PFSK-1 (cell line): ENCODE measurements at regions not wholly inside any gene's neighbourhood (a gene's known extent, or its start where the extent isn't known, plus 50 kb on each side); places are given as distances from the start of the nearest gene placed in this dataset.

ENCODE experiments used
- FOXP2 ChIP-seq: optimal IDR thresholded peaks from 2 replicates; pipeline ENCODE3; 2011; ENCODE audit warnings: borderline replicate concordance, control low read depth, inconsistent platforms; ENCODE audit not compliant: insufficient read depth; ENCODE audit errors: extremely low read length, extremely low read depth
- POLR2AphosphoS5 ChIP-seq: IDR thresholded peaks from 2 replicates; pipeline ENCODE4 v1.6.1; 2012; ENCODE audit warnings: low read depth, mild to moderate bottlenecking, control low read depth, low read length, moderate library complexity
- SIN3A ChIP-seq: IDR thresholded peaks from 2 replicates; pipeline ENCODE4 v1.6.1; 2012; ENCODE audit warnings: mild to moderate bottlenecking, low read length, moderate library complexity, borderline replicate concordance; ENCODE audit not compliant: insufficient read depth
- TAF1 ChIP-seq: IDR thresholded peaks from 2 replicates; pipeline ENCODE4 v1.6.1; 2012; ENCODE audit warnings: low read length, control low read depth, borderline replicate concordance; ENCODE audit not compliant: insufficient read depth
- TF ChIP-seq, protein P1 (sequence below), 2 experiments: IDR thresholded peaks; 2 replicates each; pipeline versions ENCODE4 v1.6.1 to v1.8.0; 2011 to 2012; ENCODE audit warnings: low read depth in 2 of 2, low read length in 2 of 2, control low read depth in 1 of 2, inconsistent platforms in 1 of 2, mild to moderate bottlenecking in 1 of 2, moderate library complexity in 1 of 2; ENCODE audit not compliant: insufficient read depth in 1 of 2

DNA sequence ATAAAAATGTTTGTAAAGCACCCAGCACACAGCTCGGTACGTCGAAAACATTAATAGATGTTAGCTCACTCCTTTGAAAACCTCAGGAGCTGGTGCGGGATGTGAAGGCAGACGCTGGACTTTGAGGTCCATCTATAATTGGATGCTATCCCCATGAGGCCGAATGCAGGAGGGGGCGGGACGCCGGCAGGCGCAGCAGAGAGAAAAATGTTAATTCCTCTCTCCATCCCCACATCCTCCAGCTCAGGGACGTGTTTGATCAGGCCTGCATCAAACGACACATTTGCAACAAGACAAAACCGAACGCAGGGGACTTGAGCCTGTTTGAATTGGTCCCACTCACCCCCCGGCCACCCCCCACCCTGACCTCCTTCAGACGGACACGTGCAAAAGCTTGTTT is 231.0 kb downstream of the RBM19 start:
- no peak for TF ChIP-seq TAF1
- TF ChIP-seq SIN3A = no peak
- no peak for TF ChIP-seq POLR2AphosphoS5

DNA sequence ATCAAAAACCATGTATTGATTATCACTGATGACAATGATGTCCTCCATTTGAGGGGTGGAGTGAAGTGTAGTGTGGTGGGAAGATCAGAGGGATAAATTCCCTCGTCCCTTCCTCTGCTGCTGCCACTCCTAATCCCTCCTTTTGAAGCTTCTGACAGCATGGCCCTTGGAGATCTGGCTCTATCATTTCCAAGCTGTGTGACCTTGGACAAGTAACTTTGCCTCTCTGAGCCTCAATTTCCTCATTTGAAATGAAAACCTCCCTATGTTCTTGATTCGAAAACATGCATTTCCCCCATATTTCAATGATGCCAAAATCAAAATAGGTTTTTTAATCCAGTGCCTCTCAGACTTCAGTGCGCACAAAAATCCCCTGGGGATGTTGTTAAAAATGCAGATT is 231.6 kb downstream of the RBM19 start:
- TF ChIP-seq, protein P1, sequence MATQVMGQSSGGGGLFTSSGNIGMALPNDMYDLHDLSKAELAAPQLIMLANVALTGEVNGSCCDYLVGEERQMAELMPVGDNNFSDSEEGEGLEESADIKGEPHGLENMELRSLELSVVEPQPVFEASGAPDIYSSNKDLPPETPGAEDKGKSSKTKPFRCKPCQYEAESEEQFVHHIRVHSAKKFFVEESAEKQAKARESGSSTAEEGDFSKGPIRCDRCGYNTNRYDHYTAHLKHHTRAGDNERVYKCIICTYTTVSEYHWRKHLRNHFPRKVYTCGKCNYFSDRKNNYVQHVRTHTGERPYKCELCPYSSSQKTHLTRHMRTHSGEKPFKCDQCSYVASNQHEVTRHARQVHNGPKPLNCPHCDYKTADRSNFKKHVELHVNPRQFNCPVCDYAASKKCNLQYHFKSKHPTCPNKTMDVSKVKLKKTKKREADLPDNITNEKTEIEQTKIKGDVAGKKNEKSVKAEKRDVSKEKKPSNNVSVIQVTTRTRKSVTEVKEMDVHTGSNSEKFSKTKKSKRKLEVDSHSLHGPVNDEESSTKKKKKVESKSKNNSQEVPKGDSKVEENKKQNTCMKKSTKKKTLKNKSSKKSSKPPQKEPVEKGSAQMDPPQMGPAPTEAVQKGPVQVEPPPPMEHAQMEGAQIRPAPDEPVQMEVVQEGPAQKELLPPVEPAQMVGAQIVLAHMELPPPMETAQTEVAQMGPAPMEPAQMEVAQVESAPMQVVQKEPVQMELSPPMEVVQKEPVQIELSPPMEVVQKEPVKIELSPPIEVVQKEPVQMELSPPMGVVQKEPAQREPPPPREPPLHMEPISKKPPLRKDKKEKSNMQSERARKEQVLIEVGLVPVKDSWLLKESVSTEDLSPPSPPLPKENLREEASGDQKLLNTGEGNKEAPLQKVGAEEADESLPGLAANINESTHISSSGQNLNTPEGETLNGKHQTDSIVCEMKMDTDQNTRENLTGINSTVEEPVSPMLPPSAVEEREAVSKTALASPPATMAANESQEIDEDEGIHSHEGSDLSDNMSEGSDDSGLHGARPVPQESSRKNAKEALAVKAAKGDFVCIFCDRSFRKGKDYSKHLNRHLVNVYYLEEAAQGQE (IDR thresholded peaks at IDR 0.05; ENCODE audit: insufficient read depth in 1 of 2, low read depth in 2 of 2, low read length in 2 of 2) = no peak
- TF ChIP-seq SIN3A = no peak
- no peak for TF ChIP-seq POLR2AphosphoS5
- no peak for TF ChIP-seq FOXP2
- TF ChIP-seq TAF1 = no peak

DNA sequence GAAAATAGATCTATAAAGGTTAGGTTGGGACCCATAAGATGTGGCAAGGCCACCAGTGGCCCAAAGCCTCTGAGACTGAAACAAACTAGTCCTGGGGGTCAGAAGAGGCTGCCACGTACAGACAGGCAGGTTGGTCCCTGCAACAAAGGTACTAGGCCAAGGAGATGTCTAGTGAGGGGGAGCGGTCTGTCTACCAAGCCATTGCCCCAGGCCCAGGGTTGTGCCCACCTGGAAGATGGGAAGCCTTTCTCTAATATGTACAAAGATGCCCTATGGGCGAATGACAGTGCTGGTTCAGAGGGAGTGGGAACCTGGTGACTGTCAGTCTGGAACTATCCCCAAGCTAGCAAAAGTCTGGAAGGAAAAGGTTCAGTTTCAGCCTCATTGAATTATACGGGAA is 233.2 kb downstream of the RBM19 start:
- TF ChIP-seq TAF1 (no peak), POLR2AphosphoS5 (no peak), SIN3A (no peak), FOXP2 (no peak)
- TF ChIP-seq, protein P1 (IDR thresholded peaks at IDR 0.05; ENCODE audit: insufficient read depth in 1 of 2, low read depth in 2 of 2, low read length in 2 of 2) = no peak

DNA sequence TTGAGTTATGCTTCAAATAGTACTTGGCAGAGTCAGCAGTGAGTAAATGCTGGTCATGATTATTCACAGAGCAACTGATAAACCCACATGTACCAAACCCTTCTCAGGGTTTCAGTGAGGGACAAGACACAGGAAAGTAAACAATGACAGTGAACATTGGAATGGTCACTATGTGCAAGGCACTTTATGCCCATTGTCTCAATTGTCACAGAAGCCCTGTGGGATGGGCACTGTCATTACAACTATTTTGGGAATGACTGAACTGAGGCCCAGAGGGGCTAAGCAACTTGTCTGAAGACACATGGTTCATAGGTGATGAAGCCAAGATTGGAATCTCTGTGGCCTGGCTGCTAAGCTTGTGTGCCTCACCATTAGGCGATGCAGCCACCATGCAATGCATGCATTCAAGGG is 238.5 kb downstream of the RBM19 start:
- no peak for TF ChIP-seq TAF1
- no peak for TF ChIP-seq FOXP2
- TF ChIP-seq, protein P1 (IDR thresholded peaks at IDR 0.05; ENCODE audit: insufficient read depth in 1 of 2, low read depth in 2 of 2, low read length in 2 of 2) = no peak
- TF ChIP-seq SIN3A = no peak
- TF ChIP-seq POLR2AphosphoS5 = no peak

DNA sequence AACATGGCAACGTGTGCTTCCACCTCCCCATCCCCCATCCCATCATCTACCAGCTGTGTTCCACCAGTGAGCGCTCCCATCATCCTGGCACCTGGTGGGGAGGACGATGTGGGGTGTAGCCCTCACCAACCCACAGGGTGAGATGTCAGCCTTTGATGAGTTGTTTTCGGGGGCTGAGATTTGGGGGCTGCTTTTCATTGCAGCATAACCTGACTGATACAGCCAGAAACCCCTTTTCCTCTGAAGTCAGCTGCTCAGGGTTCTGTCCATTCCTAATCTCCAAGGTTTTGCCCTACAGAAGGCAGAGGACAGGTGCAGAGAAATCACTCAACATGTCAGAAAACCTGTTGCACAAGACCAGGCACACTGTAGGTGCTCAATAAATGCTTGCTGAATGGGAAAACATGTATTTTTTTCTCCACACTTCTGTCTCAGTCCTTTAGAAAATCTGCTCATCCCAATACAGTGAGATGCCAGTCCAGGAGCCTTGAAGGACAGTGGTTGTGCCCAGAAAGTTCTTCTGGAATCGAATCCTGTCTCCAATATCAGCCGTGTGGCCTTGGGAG is 239.8 kb downstream of the RBM19 start:
- TF ChIP-seq POLR2AphosphoS5 = no peak
- no peak for TF ChIP-seq FOXP2
- TF ChIP-seq SIN3A = no peak
- no peak for TF ChIP-seq TAF1
- TF ChIP-seq, protein P1 (IDR thresholded peaks at IDR 0.05; ENCODE audit: insufficient read depth in 1 of 2, low read depth in 2 of 2, low read length in 2 of 2) = no peak
